ACC112 (cell line): ENCODE measurements at regions not wholly inside any gene's neighbourhood (a gene's known extent, or its start where the extent isn't known, plus 50 kb on each side); places are given as distances from the start of the nearest gene placed in this dataset.
"Not testable (repeated sequence)": the region's sequence is repeated elsewhere in the genome, so short reads cannot be mapped to it uniquely, and the experiment has no call there.

Source experiments
- H2AFZ ChIP-seq: fragments of 200-600 bp; sonication (generic); one replicate; pipeline ENCODE4 v1.6.0; 2017; ENCODE audit warnings: antibody characterized with exemption, low read length; ENCODE audit not compliant: unreplicated experiment
- H3K27ac ChIP-seq: fragments of 200-600 bp; sonication (generic); 2 replicates; pipeline ENCODE4 v1.5.1; 2014; ENCODE audit warnings: low read depth, mild to moderate bottlenecking, antibody characterized with exemption, low read length, moderate library complexity
- H3K27me3 ChIP-seq: fragments of 200-600 bp; sonication (generic); 2 replicates; pipeline ENCODE4 v1.6.1; 2014; ENCODE audit warnings: mild to moderate bottlenecking, antibody characterized with exemption, low read length, moderate library complexity, mixed read lengths; ENCODE audit not compliant: insufficient read depth
- H3K36me3 ChIP-seq: fragments of 200-600 bp; sonication (generic); 2 replicates; pipeline ENCODE4 v1.6.1; 2016; ENCODE audit warnings: mild to moderate bottlenecking, antibody characterized with exemption, low read length, moderate library complexity, mixed read lengths; ENCODE audit not compliant: insufficient read depth
- H3K4me1 ChIP-seq: fragments of 200-600 bp; sonication (generic); one replicate; pipeline ENCODE4 v1.6.1; 2016; ENCODE audit warnings: low read length, mixed read lengths; ENCODE audit not compliant: insufficient read depth, unreplicated experiment, control insufficient read depth
- H3K4me3 ChIP-seq: fragments of 200-600 bp; sonication (generic); 2 replicates; pipeline ENCODE4 v1.5.1; 2014; ENCODE audit warnings: mild to moderate bottlenecking, low read depth, low read length
- H3K79me2 ChIP-seq: fragments of 200-600 bp; sonication (generic); one replicate; pipeline ENCODE4 v1.6.0; 2016; ENCODE audit warnings: low read length; ENCODE audit not compliant: control insufficient read depth, unreplicated experiment, insufficient read depth

DNA sequence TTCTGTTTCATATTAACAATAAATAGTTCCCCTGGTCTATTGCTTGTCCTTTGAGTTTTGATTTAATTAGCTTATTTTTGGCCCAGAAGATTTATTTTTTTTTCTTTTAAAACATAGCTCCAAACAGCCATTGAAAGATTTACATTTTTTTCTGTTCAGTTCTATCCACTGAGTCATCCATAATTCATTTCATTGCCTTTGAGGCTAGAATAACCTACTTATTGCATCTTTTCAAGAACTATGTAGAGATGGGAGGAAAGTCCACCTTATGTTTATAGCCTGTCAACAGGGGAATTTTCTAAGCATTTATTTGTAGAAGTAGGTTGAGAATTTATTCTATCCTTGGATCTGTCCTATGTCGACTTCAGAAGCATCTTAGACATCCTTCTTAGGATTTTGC, 53.4 kb upstream of the CHD2 start:
- Histone ChIP-seq H3K4me3 (no peak overlapping the region), H3K27me3 (no peaks in the 10 kb centered on the region), H3K36me3 (no peaks in the 10 kb centered on the region), H3K4me1 (peaks cover 8% of the 10 kb centered on the region), H3K27ac (no peak overlapping the region), H2AFZ (no peak overlapping the region), H3K79me2 (no peaks in the 10 kb centered on the region)

DNA sequence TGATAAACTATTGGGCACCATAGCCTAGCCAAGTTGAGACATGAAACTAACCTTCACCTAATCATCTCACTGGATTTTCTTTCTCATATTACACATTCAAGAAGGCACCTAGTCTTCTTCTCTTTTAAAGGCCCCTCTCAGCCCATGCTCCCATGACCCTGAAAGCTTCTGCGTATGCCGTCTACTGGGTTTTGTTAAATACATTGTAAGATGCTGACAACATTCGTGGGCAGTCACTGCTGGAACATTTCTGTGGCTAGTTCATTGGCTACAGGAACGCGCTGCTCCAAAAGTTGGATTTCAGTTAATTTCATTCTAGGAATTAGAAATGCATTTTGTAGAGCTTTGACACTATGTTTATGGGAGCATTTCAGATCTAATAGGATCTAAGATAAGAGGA, 52.3 kb upstream of the CHD2 start:
- no peak overlapping the region for H3K27ac ChIP-seq
- no peaks in the 10 kb centered on the region for H3K27me3 ChIP-seq
- no peak overlapping the region for H3K4me3 ChIP-seq
- peaks cover 8% of the 10 kb centered on the region for H3K4me1 ChIP-seq
- no peaks in the 10 kb centered on the region for H3K79me2 ChIP-seq
- no peaks in the 10 kb centered on the region for H3K36me3 ChIP-seq
- H2AFZ ChIP-seq, result no peak overlapping the region

DNA sequence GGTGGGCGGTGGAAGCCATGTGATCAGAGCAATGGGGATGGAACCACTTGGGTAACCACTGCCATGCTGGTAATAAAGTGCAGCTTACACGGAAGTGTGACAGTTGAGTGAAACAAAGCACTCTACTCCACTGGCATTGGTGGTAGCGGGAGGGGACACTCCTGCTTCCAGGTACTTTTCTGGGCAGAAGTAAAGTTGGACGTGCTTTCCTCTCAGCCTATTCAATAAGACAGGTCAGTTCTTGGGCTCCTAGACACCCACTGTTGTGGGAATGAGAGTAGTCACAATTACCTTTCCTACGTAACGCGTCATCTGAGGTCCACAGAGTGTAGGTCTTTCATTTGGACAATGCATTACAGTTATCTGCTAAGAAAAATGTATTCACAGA, 51.7 kb upstream of the CHD2 start:
- Histone ChIP-seq H3K36me3 (no peaks in the 10 kb centered on the region), H3K27ac (no peak overlapping the region), H3K4me3 (no peak overlapping the region), H3K27me3 (no peaks in the 10 kb centered on the region), H3K79me2 (no peaks in the 10 kb centered on the region), H3K4me1 (peaks cover 8% of the 10 kb centered on the region), H2AFZ (no peak overlapping the region)

DNA sequence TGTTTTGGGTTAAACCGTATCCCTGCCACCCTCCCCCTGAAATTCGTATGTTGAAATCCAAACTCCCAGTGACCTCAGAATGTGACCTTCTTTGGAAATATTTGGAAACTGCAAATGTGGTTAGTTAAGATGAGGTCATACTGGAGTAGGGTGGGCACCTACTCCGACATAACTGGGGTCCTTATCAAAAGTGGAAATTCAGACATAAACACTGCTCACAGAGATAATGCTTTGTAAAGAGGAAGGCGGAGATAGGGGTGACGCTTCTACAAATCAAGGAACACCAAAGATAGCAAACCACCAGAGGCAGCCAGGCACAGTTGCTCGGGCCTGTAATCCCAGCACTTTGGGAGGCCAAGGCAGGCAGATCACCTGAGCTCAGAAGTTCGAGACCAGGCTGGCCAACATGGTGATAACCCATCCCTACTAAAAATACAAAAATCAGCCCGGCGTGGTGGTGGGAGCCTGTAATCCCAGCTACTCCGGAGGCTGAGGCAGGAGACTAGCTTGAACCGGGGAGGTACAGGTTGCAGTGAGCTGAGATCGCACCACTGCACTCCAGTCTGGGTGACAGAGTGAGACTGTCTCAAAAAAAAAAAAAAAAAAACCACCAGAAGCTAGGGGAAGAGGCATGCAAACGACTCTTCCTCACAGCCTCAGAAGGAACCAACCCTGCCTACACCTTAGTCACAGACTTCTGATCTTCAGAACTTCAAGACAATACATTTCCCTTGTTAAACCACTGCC, 51.1 kb upstream of the CHD2 start:
- H3K79me2 ChIP-seq, result no peaks in the 10 kb centered on the region
- no peak overlapping the region for H3K4me3 ChIP-seq
- peaks cover 8% of the 10 kb centered on the region for H3K4me1 ChIP-seq
- H2AFZ ChIP-seq, result no peak overlapping the region
- H3K27ac ChIP-seq, result no peak overlapping the region
- no peaks in the 10 kb centered on the region for H3K27me3 ChIP-seq
- H3K36me3 ChIP-seq, result no peaks in the 10 kb centered on the region

DNA sequence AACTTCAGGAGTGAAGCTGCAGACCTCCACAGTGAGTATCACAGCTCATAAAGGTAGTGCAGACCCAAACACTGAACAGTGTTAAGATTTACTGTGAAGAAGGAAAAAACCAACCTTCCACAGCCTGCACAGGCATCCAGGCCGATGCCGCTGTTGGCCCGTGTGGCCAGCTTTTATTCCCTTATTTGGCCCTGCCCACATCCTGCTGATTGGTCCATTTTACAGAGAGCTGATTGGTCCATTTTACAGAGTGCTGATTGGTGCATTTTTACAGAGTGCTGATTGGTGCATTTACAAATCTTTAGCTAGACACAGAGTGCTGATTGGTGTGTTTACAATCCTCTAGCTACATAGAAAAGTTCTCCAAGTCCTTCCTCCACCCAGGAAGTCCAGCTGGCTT, 49.9 kb upstream of the CHD2 start:
- not testable (repeated sequence) for H3K36me3 ChIP-seq

More for the DNA sequence above, 49.9 kb upstream of the CHD2 start:
- not testable (repeated sequence) for H3K79me2 ChIP-seq, H3K4me1 ChIP-seq, H3K27me3 ChIP-seq, H3K27ac ChIP-seq, H2AFZ ChIP-seq, H3K4me3 ChIP-seq
